GM19239 (cell line): ENCODE measurements at regions not wholly inside any gene's neighbourhood (a gene's known extent, or its start where the extent isn't known, plus 50 kb on each side); places are given as distances from the start of the nearest gene placed in this dataset.

ENCODE experiments used
- DNase-seq: peaks from one replicate; pipeline ENCODE4 v3.0.0; 2011; ENCODE audit warnings: low spot score; ENCODE audit not compliant: insufficient read length
- FAIRE-seq: peaks from 2 replicates; lab custom pipeline; 2011; peaks lifted over from hg19 to GRCh38; lab: Jason Lieb, UNC

- DNase-seq, result no peak
Measured at GRCh38 chr11:106208760-106209159, 131.3 kb downstream of the AASDHPPT start.

GRCh38 chr11:106212081-106212480, 134.6 kb downstream of the AASDHPPT start:
- no peak for DNase-seq
- no peak for FAIRE-seq

More at GRCh38 chr11:106208760-106209159, 131.3 kb downstream of the AASDHPPT start:
- FAIRE-seq, result no peak

GRCh38 chr11:106216281-106216680, 138.8 kb downstream of the AASDHPPT start:
- FAIRE-seq (no peak), DNase-seq (no peak)

GRCh38 chr11:106217456-106217855, 140.0 kb downstream of the AASDHPPT start:
- DNase-seq (no peak), FAIRE-seq (no peak)

GRCh38 chr11:106218106-106218505, 140.6 kb downstream of the AASDHPPT start:
- no peak for FAIRE-seq

GRCh38 chr11:106222626-106223025, 145.2 kb downstream of the AASDHPPT start:
- FAIRE-seq, result no peak
- no peak for DNase-seq

More at GRCh38 chr11:106218106-106218505, 140.6 kb downstream of the AASDHPPT start:
- DNase-seq, result no peak

GRCh38 chr11:106224172-106224571, 146.7 kb downstream of the AASDHPPT start:
- DNase-seq (no peak), FAIRE-seq (no peak)

- no peak for DNase-seq
- FAIRE-seq, result no peak
Measured at GRCh38 chr11:106228996-106229395, 151.5 kb downstream of the AASDHPPT start.

GRCh38 chr11:106231591-106231990, 154.1 kb downstream of the AASDHPPT start:
- DNase-seq (no peak), FAIRE-seq (no peak)

GRCh38 chr11:106233191-106233590, 155.7 kb downstream of the AASDHPPT start:
- DNase-seq, result no peak
- FAIRE-seq, result no peak

- no peak for DNase-seq
- no peak for FAIRE-seq
Measured at GRCh38 chr11:106234794-106235193, 157.3 kb downstream of the AASDHPPT start.

- FAIRE-seq (no peak), DNase-seq (no peak)
Measured at GRCh38 chr11:106236295-106236694, 158.8 kb downstream of the AASDHPPT start.

GRCh38 chr11:106238704-106239360, 161.4 kb downstream of the AASDHPPT start:
- DNase-seq, result no peak
- FAIRE-seq, result no peak

GRCh38 chr11:106241601-106242257, 164.3 kb downstream of the AASDHPPT start:
- no peak for DNase-seq
- no peak for FAIRE-seq

- FAIRE-seq (no peak), DNase-seq (no peak)
Measured at GRCh38 chr11:106242718-106243415, 165.4 kb downstream of the AASDHPPT start.

- DNase-seq (no peak), FAIRE-seq (no peak)
Measured at GRCh38 chr11:106246495-106246894, 169.0 kb downstream of the AASDHPPT start.

- no peak for FAIRE-seq
- DNase-seq, result no peak
Measured at GRCh38 chr11:106249617-106250239, 172.3 kb downstream of the AASDHPPT start.

- no peak for FAIRE-seq
Measured at GRCh38 chr11:106262852-106263251, 185.4 kb downstream of the AASDHPPT start.

GRCh38 chr11:106263527-106263926, 186.1 kb downstream of the AASDHPPT start:
- DNase-seq (no peak), FAIRE-seq (no peak)

More at GRCh38 chr11:106262852-106263251, 185.4 kb downstream of the AASDHPPT start:
- DNase-seq, result no peak

GRCh38 chr11:106271086-106271485, 193.6 kb downstream of the AASDHPPT start:
- DNase-seq (no peak), FAIRE-seq (no peak)

GRCh38 chr11:106271686-106272085, 194.2 kb downstream of the AASDHPPT start:
- FAIRE-seq, result no peak

More at GRCh38 chr11:106271686-106272085, 194.2 kb downstream of the AASDHPPT start:
- DNase-seq, result no peak
